NCI-H2107 (cell line): ENCODE measurements at regions not wholly inside any gene's neighbourhood (a gene's known extent, or its start where the extent isn't known, plus 50 kb on each side); places are given as distances from the start of the nearest gene placed in this dataset.
"Not testable (repeated sequence)": the region's sequence is repeated elsewhere in the genome, so short reads cannot be mapped to it uniquely, and the experiment has no call there.

Experiments
- DNase-seq: peaks from one replicate; lab custom pipeline; 2025; lab: John Stamatoyannopoulos, UW

- DNase-seq: peak; percentile 10
Measured at GRCh38 chr5:111635151-111635902, 121.7 kb downstream of the NREP start.

DNA sequence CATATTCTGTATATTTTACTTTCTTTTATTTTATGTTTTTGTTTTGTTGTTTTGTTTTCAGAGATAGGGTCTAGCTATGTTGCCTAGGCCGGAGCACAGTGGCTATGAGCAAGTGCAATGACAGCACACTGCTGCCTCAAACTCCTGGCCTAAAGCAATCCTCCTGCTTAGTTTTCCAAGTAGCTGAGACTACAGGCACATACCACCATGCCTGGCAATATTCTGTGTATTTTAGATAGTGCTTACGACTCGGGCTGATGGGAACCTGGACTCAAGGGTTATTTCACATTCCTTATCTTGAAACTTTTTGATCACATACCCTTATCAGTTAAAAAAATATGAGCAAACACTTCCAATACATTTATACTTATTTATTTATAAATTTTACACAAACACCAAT lies 119.0 kb upstream of the STARD4 start:
- no peak for DNase-seq

GRCh38 chr5:111628901-111629300 lies 116.6 kb upstream of the STARD4 start:
- no peak for DNase-seq

GRCh38 chr5:111627862-111628261 lies 115.5 kb upstream of the STARD4 start:
- no peak for DNase-seq

DNA sequence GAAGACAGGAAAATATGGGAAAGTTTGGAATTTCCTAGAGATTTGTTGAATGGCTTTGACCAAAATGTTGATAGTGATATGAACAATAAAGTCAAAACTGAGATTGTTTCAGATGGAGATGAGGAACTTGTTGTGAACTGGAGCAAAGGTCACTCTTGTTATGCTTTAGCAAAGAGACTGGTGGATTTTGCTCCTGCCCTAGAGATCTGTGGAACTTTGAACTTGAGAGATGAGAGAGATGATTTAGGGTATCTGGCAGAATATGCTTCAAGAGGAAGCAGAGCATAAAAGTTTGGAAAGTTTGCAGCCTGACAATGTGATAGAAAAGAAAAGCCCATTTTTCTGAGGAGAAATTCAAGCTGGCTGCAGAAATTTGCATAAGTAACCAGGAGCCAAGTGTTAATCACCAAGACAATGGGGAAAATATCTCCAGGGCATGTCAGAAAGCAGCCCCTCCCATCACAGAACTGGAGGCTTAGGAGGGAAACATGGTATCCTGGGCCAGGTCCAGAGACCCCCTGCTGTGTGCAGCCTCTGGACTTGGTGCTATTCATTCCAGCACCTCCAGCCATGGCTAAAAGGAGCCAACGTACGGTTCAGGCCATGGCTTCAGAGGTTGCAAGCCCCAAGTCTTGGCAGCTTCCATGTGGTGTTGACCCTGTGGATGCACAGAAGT lies 114.3 kb upstream of the STARD4 start:
- DNase-seq: no peak

DNA sequence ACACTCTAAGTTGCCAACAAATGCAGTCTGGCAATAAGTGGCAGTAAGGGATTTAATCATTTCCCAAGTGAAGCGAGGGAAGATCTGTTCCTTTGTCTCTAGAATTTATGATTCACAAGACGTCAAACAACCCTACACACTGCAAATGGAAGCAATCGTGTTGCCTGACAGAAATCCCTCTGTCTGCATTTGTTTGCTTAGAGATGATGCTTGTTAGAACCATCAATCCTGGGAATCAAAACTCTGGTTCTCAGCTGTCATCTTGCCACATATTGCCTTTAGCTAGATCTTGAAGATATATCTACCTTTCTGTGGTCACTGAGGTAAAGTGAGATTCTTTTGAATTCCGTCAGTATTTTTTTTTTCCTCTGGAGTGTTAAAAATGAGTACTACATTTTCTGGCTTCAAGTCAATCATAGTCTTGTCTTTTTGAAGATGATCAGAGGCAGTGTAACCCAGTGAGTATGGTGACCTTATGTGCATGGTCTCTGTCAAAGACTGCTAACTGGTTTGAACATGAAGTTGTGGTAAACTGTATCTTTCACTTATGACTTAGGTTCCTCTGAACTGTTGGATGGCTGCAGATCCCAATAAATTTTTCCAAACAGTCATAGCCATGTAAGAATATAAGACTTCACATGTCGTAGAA lies 106.4 kb upstream of the STARD4 start:
- DNase-seq: no peak

DNA sequence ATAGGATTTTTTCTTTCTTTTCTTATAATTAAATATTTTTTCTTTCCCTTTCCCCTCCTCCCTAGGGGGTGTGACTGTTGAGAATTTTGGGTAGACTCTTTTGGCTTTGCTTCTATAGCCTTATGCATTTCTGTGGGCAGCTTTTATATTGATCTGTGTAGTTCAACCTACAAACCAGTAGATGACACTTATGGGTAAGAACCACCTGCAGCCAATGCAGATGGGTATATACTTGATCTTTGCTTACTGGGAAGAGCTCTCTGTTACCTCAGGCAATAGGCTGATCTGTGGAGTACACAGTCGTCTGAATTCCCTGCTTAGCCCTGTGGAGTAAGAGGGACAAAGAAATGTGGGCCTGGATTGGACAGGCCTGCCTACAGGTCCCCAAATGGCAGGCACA lies 102.7 kb upstream of the STARD4 start:
- DNase-seq: no peak

GRCh38 chr5:111612013-111612630 lies 99.8 kb upstream of the STARD4 start:
- not testable (repeated sequence) for DNase-seq

- no peak for DNase-seq
Measured at GRCh38 chr5:111606194-111606593, 93.9 kb upstream of the STARD4 start.

DNA sequence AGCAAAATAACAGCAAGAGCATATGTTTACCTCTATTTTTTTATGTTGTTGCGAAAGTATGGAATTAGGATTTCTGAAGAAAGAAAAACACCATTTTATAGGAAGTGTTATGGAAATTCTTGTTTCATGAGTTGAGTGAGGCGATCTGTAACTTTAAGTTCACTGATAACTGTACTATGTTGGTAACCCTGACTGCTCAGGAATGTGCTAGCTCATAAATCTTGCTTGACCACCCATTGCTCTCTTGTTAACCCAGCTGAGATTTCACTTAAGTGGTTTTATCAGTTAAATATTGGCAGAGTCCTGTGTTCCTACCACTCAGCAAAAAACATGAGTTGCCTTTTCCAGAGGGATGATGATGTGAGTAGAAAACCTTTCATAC lies 91.1 kb upstream of the STARD4 start:
- no peak for DNase-seq

GRCh38 chr5:111602817-111603445 lies 90.6 kb upstream of the STARD4 start:
- DNase-seq: no peak

DNA sequence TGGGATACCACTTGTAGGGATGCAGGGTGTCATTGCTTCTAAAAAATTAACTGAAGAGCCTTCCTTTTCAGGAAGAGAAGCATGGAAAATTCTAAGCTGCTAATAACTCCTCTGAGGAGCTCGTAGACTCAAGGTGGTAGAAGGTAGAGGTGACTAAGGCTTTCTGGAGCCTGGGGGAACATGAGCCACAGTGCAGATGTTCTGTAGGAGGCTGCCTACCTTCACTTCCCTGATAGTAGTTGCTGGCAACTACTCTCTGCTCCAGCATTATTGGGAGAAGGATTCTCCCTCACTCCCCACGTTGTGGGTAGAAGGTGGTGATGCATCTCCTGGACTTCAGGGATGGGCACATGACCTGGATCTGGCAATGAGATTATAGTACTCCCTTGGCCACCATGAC lies 86.7 kb upstream of the STARD4 start:
- no peak for DNase-seq

- DNase-seq: no peak
Measured at GRCh38 chr5:111597491-111597890, 85.2 kb upstream of the STARD4 start.

DNA sequence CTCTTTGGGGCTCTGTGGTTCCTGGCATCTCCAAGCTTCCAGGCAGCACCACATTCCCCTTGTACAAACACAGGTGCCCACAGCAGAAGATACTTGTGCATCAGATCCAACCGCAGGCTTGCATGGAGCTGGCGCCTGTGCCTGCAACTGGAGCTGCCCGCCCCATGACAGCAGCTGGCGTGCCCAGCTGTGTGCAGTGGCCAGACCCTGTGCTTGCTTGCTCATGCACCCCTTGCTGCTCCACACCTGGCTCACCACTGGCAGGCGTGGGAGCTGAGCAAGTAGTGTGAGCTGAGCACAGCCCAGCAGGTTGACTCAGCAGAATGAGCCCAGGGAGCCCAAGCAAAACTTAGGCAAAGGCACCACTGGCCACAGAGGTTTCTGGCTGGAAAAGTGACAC lies 84.4 kb upstream of the STARD4 start:
- no peak for DNase-seq

DNA sequence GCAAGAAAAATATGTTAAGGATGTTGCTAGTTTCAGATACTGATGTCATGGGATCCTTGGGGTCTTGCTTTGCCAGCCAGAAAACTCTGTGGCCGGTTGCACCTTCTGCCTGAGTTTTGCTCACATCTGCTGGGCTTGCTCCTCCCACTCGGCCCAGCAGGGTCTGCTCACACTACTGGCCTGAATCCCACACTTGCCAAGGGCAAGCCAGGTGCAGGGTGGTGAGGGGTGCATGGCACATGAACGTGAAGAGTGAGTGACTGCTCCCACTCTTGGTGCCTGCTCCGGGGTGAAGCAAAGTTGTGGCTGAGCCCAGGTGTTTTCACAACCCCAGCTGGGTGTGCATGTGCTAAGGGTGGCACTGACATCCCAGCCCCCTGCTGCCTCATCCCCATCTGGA lies 83.1 kb upstream of the STARD4 start:
- no peak for DNase-seq

DNA sequence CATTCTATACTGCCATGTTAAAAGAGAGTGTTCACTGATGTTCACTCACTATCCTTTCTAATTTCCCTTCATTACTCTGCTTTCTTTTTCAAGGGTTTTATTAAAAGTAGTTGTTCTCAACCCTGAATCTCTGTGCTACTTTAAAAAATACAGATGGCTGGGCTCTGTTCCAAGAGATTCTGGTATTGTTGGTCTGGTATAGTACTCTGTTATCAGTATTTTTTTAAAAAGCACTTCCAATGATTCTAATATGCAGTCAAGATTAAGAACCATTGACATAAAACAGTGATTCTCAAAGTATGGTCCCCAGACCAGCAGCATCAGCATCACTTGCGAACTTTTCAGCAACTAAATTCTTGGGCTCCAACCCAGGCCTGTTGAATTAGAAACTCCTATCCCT lies 77.0 kb upstream of the STARD4 start:
- DNase-seq: no peak

DNA sequence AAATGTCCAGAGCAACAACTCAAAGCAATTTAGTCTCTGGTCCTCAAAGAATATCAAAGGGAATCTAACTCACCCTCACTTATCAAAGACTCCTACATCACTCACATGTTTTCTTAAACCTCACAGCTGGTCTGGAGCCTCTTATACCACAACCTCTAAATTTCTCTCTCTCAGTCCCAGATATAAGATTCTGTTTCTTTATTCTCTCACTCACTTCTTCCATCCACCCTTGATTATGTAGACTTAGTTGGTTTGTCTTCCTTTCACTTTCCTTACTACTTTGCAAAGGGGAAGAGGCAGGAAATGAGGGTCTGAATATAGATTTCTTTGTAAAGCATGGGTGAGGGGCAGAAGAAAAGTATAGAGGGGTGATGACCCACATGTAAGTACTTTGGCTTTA lies 75.4 kb upstream of the STARD4 start:
- DNase-seq: no peak

- DNase-seq: no peak
Measured at GRCh38 chr5:111585946-111586345, 73.6 kb upstream of the STARD4 start.

DNA sequence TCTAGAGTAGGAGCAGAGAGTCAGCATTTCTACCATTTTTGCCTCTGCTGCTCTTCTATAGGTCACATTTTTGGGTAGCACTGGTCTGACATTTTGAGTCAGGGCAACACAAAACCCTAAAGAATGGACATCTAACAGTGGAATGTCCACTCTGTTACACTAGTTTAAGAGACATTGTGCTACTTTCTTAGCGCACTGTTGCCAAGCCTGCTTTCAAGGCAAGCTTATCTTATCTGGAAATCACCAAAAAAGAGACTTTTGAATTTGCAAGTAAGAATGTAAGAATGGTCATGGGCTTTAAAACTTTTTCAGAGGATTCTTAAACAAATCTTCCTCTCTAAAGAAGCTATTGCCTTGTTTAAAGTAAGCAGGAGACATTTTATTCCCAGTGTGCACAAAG lies 73.0 kb upstream of the STARD4 start:
- no peak for DNase-seq

GRCh38 chr5:111584651-111585050 lies 72.3 kb upstream of the STARD4 start:
- DNase-seq: no peak

DNA sequence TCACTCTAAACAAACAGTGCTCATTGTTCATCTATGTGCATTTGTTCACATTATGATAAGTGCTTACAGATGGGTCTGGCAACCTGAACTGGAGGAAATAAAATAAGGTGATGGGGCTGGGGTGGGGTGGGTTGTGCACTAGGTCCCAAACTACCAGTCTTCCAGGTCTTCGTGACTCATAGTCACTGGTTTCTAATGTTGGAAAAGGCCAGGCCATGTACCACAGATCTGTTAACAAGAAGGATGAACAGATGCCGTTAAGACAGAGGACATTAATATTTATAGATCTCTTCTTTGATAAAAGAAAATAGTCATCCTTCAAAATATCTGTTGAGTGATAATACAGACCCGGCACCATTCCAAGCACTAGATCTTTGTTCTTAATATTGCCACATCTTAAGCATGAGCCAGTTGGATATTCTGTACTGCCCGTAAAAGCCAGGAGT lies 71.4 kb upstream of the STARD4 start:
- no peak for DNase-seq

DNA sequence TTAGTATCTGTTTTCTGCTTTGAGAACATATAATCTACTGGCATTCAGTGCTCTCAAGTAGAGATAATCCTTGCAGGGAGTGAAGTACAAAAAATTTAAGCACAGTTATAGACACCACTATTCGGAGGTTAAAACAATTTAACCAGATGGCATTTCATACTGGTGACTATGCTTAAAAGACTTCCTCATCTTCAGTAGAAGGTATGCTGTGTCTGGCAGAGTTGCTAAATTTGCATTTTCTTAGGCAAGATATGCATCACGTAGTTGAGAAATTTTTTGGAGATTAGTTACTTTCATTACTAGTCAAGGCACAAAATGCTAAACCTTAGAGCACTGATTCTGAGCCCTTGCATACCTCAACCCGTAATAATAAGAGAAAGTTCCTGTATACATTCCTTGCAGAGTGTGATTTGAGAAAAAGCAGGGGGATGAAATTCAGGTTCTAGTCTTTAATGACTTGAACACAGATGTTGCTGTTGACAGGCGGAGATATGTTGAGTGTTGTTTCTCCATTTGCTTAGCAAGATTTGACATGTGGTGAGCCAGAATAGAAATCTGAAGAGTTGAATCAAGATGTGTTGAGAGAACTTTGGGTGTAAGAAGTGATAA lies 70.8 kb upstream of the STARD4 start:
- no peak for DNase-seq
